Embryonic facial prominence (tissue), 1 donor: ENCODE measurements at regions not wholly inside any gene's neighbourhood (a gene's known extent, or its start where the extent isn't known, plus 50 kb on each side); places are given as distances from the start of the nearest gene placed in this dataset.
"Not testable (repeated sequence)": the region's sequence is repeated elsewhere in the genome, so short reads cannot be mapped to it uniquely, and the experiment has no call there.

Experiments
- DNase-seq: peaks from one replicate; pipeline ENCODE4 v3.0.0-alpha.2; 2016; ENCODE audit errors: extremely low spot score

- no peak for DNase-seq
Measured at GRCh38 chr1:8144323-8144722, 118.2 kb upstream of the ERRFI1 start.

- peak; percentile 31 for DNase-seq
Measured at GRCh38 chr1:8142955-8143629, 117.0 kb upstream of the ERRFI1 start.

GRCh38 chr1:8139941-8140340, 113.8 kb upstream of the ERRFI1 start:
- DNase-seq, result no peak

DNA sequence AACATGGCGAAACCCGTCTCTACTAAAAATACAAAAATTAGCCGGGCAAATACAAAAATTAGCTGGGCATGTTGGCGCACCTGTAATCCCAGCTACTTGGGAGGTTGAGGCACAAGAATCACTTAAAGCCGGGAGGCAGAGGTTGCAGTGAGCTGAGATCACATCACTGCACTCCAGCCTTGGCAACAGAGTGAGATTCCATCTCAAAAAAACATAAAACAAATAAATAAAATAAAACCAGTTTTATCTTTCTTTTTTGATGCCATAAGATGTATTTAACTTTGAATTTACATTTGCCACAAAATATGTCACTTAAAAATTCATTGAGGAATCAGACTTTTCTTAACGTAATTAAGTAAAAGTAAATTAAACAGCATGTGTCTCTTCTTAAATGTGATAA, 113.3 kb upstream of the ERRFI1 start:
- DNase-seq, result no peak

DNA sequence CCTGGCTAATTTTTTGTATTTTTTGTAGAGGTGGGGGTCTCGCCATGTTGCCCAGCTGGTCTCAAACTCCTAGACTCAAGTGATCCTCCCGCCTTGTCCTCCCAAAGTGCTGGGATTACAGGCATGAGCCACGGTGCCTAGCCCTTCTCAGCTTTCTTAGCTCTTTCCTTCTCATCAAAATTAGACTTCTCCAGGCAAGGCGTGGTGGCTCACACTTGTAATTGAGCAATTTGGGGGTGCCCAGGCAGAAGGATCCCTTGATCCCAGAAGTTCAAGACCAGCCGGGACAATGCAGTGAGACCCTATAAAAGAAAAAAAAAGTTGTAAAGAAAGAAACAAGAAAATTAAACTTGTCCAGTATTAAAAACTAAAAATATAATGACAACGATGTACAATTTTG, 112.6 kb upstream of the ERRFI1 start:
- DNase-seq, result no peak

- no peak for DNase-seq
Measured at GRCh38 chr1:8137481-8138244, 111.6 kb upstream of the ERRFI1 start.

DNA sequence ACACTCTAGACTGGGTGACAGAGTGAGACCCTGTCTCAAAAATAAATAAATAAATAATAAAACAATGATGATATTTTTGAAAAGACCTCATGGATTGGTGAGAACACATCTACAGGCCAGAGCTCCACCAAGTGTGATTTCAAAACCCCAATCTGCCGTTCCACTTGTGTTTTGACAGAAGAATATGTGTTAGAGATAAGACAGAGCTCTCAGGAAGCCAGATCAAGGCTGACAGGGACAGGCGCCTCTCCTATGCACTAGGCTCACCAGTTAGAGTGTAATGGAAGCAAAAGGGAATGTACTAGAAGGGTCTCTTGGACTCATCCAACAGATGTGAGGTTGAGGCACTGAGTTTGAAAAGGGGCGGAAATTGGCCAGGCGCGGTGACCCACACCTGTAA, 110.7 kb upstream of the ERRFI1 start:
- no peak for DNase-seq

DNA sequence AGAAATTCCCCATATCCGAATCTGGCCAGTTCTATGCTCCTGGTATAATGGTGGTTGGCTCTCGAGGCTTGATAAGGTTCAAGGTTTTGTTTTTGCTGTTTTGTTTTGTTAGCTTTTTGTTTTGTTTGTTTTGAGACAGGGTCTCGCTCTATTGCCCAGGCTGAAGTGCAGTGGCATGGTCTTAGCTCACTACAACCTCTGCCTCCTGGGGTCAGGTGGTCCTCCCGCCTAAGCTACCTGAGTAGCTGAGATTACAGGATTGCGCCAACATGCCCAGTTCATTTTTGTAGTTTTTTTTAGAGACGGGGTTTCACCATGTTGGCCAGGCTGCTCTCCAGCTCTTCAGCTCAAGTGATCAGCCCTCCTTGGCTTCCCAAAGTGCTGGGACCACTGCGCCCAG, 109.1 kb upstream of the ERRFI1 start:
- DNase-seq, result no peak

GRCh38 chr1:8134546-8135235, 108.6 kb upstream of the ERRFI1 start:
- no peak for DNase-seq

GRCh38 chr1:8133657-8134430, 107.7 kb upstream of the ERRFI1 start:
- no peak for DNase-seq

DNA sequence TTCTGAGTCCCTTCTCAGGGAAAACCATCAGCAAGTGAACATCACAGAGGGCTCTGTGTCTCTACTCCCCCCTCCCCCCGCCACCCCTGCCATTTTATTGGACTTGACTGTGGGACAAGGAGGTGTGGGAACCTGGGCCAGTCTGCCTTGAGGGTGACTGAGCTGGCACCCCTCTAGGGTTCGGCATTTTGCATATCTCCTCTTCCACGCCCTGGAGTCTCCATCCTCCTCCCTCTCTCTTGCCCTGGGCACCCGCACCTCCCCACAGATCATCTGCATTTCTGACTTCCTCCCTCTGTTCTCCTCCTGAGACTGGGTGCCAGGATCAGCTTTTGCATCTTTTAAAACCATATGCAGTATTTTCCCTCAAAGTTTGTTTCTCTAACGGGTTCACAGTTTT, 107.1 kb upstream of the ERRFI1 start:
- no peak for DNase-seq

DNA sequence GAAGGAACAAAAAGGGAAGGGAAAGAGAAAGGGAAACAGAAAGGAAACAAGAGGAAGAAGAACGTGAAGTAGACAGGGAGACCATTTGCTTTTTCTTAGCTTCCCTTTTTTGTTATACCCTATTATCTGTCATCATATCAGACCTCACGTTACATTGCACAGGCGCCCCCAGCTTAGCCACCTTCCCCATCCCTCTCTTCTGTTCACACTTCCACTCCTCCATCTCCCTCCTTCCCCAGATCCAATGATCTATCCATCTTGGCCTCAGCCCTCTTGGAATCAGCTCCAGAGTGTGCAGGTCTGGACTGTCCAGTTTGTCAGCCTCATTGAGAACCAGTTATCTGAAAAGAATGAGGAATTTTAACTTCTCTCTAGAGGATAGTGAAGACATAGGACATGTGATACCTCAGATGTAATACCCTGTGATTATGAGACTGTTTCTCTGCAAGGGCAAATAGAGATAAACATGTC, 101.1 kb upstream of the ERRFI1 start:
- DNase-seq, result no peak

DNA sequence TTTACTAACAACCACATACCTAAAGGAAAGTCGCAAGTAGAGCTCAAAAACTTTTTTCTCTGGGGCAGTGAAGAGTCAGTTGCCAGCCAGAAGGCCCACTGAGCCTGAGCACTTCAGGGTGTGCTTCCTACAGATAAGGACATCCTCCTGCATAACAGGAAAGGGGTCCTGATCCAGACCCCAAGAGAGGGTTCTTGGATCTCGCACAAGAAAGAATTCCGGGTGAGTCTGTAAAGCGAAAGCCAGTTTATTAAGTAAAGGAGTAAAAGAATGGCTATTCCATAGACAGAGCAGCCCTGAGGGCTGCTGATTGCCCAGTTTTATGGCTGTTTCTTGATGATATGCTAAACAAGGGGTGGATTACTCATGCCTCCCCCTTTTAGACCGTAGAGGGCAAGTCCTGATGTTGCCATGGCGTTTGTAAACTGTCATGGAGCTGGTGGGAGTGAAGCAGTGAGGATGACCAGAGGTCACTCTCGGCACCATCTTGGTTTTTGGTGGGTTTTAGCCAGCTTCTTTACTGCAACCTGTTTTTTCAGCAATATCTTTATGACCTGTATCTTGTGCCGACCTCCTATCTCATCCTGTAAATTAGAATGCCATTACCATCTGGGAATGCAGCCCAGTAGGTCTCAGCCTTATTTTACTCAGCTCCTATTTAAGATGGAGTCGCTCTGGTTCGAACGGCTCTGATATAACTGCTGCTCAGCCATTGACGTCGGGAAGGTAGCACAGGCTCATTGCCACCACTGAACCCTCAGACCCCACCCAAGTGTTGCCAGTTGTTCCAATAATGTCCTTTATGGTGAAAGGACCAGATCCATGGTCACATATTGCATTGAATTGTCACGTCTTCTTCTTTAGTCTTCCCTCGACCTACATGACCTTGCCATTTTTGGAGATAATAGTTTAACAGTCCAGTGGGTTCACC, 96.6 kb upstream of the ERRFI1 start:
- DNase-seq, result no peak

- no peak for DNase-seq
Measured at GRCh38 chr1:8122160-8122476, 96.0 kb upstream of the ERRFI1 start.

- DNase-seq, result no peak
Measured at GRCh38 chr1:8121261-8122159, 95.4 kb upstream of the ERRFI1 start.

GRCh38 chr1:8120693-8121260, 94.7 kb upstream of the ERRFI1 start:
- no peak for DNase-seq

- not testable (repeated sequence) for DNase-seq
Measured at GRCh38 chr1:8118736-8119135, 92.6 kb upstream of the ERRFI1 start.

DNA sequence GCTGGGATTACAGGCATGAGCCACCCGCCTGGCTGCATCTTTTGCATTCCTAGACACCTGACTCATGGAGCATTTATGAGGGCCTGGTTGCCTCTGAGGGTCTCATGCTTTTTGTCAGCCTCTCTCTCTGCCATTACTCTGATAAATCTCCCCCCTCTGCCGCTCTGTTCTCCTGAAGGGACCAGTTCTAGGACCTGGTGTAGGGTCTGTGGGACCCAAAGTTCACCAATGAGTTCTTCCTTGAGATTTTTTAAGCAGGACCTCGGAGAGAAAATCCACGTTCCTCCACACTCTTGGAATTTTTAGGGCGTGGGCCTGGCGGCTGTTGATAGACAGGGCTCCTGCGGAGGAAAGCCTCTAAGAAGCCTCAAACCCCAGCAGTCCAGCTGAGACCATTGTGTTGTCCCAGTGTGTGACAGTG, 91.9 kb upstream of the ERRFI1 start:
- DNase-seq, result no peak

GRCh38 chr1:8116894-8117264, 90.8 kb upstream of the ERRFI1 start:
- no peak for DNase-seq

DNA sequence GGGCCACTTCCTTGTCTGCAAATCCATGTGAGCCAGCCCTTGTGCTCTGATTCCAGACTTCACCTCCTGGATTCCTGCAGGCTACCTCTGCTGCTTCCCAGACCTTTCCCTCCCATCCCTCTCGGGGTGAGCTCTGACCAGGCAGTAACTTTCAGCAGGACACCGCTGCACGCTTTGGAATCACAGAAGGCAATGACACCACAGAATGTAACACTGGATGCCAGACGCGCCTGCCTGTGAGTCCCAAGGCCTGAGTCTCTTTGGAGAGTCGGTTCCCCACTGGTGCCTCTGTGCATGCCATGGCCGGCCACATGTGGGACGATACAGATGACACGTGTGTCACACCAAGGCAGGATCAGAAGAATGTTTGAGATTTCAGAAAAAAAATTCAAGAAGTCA, 89.7 kb upstream of the ERRFI1 start:
- DNase-seq, result no peak
